Medulla oblongata (tissue), 1 donor: ENCODE measurements at regions not wholly inside any gene's neighbourhood (a gene's known extent, or its start where the extent isn't known, plus 50 kb on each side); places are given as distances from the start of the nearest gene placed in this dataset.
"Not testable (repeated sequence)": the region's sequence is repeated elsewhere in the genome, so short reads cannot be mapped to it uniquely, and the experiment has no call there.

ENCODE experiments used
- DNase-seq: peaks from one replicate; pipeline ENCODE4 v3.0.0-alpha.2; 2015; ENCODE audit errors: extremely low spot score

DNA sequence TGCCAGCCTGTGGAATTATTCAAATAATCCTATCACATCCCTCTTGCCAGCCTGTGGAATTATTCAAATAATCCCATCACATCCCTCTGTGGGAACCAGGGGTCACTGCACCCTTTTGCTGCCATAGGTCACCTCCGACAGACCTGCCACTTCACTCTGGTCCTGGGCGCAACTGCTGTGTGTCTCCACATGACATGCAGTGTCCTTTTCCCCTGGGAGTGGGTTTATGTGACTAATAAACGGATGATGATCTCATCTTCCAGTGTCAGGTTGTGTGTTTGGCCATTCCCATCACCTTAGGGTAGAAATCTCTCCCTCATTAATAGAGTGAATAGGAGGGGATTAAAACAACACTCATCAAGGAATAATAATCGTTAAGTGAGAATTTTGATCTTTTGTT lies 603.6 kb upstream of the NR2F2 start:
- DNase-seq, result no peak

DNA sequence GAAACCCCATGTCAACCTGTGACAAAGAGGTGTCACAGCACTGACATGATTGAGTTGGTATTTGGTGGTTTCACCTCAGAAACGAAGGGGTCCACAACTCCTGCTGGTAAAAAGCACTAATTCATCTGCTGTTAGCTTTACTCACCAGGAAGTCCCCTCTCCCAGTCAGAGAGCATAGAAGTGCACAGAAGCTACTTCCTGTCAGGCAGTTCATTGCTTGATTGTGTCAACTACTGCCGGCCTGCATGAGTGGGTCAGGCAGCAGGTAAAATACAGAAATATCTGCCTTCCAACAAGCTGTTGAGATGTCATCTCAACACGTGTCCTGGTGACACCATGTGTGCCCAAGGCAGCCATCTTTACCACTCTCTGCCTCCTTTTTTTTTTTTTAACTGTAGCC lies 596.6 kb upstream of the NR2F2 start:
- DNase-seq, result no peak

- no peak for DNase-seq
Measured at GRCh38 chr15:95734422-95735316, 595.8 kb upstream of the NR2F2 start.

- no peak for DNase-seq
Measured at GRCh38 chr15:95737060-95737459, 593.4 kb upstream of the NR2F2 start.

DNA sequence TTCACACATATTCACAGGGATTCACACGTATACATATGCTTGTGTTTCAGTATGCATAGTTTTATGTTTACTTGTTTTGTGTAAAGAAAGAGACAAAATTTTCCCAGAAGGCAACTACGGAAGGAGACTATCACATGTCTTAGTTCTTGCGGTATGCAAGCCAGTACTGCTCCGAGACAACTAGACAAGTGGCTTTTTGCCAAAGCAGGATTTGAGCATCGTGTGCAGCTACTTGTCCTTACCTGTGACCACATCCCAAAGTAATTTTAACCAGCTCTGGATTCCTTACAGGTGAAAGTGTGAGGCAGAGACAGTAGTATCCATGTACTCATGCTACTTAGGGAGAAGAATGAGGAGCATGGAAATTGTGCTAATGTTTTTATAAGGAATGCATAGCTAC lies 591.4 kb upstream of the NR2F2 start:
- DNase-seq, result no peak

DNA sequence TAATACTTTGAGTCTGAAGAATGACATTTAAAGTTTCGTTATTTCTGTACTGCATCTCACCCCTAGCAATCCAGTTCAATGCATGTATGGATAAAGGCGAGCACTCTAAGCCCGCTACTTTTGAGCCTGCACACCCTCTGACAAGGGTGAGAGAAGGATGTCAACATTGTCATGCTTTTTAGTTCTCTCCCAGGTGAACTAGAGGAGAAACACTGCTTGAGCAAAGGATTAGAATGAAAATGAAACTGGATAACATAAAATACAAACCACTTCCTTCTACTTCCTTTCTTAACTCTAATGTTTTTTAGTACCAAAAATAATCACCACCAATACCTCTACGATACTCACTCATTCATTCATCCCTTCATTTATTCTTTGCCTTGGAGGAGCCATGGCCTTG lies 588.7 kb upstream of the NR2F2 start:
- no peak for DNase-seq

DNA sequence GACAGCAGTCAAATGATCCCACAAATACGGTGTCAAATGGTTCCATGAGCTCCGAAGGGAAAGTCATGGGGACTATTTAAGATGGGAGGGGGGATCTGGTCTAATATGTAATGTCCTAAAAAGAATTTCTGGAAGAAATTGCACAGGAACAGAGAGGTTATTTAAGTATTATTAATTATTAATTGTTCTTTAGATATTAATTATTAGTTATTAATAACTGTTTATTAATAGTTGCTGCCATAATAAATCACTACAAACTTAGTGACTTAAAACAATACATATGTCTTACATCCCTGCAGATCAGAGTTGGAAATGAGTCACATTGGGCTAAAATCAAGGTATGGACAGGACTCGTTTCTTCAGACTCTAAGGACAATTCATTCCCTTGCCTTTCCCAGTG lies 588.2 kb upstream of the NR2F2 start:
- no peak for DNase-seq

- DNase-seq, result no peak
Measured at GRCh38 chr15:95742836-95743235, 587.7 kb upstream of the NR2F2 start.

GRCh38 chr15:95757171-95757570 lies 573.3 kb upstream of the NR2F2 start:
- DNase-seq, result no peak

- DNase-seq, result no peak
Measured at GRCh38 chr15:95758451-95758850, 572.0 kb upstream of the NR2F2 start.

DNA sequence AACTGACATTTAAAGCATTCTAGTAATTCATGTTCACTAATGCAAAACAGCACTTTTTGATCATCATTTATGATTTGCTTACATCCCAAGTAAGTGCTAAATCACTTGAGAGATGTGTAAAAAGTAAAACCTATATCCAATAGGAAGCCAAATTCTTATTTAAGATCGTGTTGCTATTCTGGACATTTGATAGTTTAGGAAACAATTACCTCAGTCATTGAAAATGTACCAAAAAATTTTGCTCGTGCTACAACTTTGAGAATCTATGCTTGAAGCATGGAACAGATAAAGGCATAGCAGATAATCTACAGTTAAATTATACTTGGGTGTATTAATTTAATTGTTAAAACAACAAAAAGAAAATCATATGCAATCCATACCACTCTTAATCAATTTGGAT lies 571.6 kb upstream of the NR2F2 start:
- DNase-seq, result no peak

DNA sequence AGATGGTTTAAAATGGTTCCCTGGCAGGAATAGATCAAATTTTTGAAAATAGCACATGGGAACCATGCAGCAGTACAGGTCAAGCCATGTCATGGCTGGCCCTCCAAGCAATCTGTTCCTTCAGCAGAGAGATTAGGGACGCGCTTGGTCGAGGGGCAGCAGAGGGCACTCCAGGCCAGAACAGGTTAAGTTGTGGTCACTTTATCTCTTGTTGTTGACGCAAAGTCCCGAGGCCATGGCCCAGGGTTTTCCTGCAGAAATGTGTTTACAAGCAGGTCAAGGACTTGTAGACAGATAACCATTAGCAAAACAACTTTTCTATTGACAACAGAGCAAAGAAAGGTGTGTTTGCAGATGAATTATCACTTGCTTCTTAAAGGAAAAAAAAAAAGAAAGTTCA lies 570.0 kb upstream of the NR2F2 start:
- no peak for DNase-seq

DNA sequence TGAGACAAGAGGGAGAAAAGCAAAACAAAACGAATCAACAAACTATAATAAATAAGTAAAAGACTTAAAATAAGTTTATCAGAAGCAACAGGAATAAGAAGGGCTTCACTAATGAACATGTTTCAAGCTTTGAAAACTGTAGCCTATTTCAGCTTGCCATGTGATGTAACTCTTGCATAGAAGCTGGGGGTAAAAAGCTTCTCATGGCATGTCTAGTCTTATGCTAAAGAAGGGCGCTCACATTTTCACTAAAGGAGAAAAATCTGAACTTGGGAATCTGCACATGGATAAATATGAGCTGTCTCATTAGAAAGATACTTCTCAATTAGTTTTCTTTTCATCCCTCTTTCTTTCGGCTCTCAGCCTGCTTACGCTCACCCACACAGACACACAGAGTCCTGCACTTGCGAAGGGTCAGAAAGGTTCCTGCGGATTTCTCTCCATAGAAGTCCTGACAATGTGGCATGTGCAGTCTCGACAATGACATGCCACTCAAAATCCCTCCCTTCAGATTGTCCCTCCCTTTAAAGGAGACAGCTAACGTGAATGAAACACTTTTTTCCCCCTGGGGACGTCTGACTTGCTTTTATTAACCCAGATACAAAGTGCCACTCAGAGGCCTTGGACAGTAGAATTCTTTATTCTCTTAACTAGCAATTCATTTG lies 568.9 kb upstream of the NR2F2 start:
- no peak for DNase-seq

DNA sequence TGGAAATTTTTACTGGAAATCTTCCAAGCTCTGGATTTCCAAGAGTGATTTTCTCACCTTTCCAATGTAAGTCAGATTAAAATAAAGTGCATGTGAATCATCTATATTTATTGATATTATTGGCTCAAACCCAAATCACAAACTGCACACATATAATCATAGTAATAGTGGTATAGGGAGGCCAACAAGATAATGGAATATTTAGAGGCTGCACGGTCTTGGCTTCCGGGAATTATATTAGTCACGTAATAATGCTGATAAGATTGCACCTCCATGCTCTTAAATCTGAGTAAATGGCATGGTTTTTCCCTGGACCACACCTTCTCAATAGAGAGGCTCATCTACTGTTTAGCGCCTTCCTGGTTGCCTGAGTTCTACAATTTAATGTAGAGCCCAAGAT lies 567.1 kb upstream of the NR2F2 start:
- DNase-seq, result no peak

DNA sequence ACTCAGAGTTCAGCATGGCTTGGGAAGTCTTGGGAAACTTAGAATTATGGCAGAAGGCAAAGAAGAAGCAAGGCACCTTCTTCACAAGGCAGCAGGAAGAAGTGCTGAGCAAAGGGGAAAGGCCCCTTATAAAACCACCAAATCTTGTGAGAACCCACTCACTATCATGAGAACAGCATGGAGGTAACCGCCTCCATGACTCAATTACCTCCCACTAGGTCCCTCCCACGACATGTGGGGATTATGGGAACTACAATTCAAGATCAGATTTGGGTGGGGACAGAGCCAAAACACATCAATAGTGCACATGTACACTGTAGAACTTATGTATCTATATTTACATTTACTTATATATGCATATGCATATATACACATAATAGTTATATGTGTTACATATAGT lies 565.3 kb upstream of the NR2F2 start:
- DNase-seq, result no peak

- DNase-seq, result no peak
Measured at GRCh38 chr15:95770196-95770595, 560.3 kb upstream of the NR2F2 start.

GRCh38 chr15:95772982-95773381 lies 557.5 kb upstream of the NR2F2 start:
- no peak for DNase-seq

DNA sequence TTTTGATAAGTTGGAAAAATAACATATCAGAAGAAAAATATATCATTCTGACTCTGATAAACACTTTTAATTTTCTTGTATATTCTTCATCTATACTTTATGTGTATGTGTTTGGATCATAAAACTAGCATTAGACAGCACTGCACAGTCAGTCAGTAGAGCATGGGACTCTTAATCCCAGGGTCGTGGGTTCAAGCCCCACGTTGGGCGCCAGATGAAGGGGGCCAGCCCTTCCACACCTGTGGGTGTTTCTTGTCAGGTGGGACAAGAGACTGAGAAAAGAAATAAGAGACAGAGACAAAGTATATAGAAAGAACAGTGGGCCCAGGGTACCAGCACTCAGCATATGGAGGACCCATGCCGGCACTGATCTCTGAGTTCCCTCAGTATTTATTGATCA lies 546.0 kb upstream of the NR2F2 start:
- DNase-seq, result no peak

DNA sequence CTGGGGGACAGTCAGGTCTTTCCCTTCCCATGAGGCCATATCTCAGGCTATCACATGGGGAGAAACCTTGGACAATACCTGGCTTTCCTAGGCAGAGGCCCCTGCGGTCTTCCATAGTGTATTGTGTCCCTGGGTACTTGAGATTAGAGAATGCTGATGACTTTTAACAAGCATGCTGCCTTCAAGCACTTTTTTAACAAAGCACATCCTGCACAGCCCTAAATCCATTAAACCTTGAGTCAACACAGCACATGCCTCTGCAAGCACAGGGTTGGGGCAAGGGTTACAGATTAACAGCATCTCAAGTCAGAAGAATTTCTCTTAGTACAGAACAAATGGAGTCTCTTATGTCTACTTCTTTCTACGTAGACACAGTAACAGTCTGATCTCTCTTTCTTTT lies 545.2 kb upstream of the NR2F2 start:
- not testable (repeated sequence) for DNase-seq

DNA sequence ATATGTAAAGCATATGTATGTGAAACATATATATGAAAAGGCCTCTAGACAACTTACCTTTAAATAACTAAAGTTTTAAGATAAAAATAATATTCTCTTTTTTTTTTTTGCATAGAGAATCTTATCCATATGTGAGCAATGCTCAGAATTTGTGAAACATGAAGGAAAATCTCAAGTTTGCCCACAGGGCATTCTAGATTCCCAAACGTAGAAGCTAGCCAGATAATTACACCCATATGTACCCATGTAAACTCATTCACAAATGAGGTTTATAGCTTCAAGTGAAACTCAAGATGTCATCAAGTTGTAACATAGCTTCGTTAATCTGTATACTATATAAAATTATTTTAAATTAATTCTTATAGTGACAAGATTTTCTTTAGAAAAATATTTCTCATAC lies 537.3 kb upstream of the NR2F2 start:
- no peak for DNase-seq

DNA sequence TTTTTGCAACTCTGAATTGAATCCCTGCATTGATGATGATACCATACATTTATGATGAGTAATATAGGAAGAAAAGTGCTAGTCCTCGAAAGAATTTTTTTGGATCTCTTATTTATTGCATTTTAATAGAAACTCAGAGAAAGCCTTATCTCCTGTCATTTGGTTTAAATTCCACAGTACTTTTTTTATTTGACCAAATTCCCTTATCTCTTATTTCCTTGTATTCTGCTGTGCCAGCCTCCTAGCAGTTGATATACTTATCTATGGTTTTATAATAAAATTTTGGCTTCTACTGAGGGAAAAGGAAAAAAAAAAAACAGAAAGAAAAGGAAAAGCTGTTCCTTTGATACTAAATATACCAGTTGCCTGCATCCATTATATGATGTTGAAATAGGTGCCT lies 535.1 kb upstream of the NR2F2 start:
- DNase-seq, result no peak

DNA sequence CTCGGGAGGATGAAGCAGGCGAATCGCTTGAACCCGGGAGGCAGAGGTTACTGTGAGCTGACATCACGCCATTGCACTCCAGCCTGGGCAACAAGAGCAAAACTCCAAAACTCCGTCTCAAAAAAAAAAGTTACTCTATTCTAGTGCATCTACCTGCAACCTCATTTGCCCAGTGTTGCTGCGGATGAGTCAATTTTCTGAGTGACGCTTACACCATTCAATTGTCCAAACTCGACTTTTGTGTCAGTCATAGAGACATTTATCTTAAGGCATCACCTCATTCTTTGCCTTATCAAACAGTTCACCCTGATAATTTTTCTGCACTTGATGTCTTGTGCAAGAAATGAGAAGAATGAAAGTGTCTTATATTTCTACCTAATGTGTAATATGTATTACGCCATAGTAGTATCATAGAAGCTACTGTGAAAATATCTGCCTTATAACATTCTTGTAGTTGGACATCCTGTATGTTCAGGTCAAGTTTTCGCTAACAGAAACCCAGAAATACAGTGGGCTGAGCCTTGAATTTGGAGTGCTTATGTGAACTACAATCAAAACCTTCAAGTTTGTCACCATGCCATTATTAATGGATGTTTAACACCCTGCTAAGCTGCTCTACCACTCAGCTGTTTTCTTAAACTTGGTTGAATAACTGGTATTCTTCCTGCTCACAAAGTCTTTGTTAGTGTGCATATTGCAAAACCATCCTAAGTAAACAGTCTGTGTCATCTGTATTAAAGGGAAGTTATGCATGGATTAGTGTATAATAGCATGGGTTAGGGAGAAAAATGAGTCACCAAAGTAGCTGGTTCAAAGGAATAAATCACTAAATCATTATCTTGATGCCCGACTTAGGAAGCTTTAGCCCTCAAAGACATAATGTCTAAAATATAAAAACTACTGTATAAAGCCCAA lies 531.0 kb upstream of the NR2F2 start:
- DNase-seq, result no peak
